ENCODE measurements at regions not wholly inside any gene's neighbourhood (a gene's known extent, or its start where the extent isn't known, plus 50 kb on each side); places are given as distances from the start of the nearest gene placed in this dataset.

DNA sequence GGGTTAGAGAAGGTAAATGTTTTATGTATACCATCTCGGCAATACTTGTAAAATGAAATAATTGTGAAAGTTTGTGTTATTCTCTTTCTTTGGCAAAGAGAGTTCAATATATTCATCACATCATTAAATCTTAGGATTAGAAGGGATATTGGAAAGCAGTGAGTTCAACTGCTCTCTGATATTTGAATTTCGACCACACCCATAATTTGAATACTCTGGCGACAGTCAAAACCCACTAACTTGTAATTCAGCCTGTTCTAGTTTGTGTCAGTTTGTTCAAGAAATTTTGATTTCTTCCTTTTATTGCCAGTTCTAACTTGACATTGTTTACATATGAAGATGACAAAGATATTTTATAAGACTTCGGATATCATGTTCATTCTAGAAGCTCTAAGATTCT, 1380.5 kb upstream of the CDH8 start:
- TF ChIP-seq, protein P1, sequence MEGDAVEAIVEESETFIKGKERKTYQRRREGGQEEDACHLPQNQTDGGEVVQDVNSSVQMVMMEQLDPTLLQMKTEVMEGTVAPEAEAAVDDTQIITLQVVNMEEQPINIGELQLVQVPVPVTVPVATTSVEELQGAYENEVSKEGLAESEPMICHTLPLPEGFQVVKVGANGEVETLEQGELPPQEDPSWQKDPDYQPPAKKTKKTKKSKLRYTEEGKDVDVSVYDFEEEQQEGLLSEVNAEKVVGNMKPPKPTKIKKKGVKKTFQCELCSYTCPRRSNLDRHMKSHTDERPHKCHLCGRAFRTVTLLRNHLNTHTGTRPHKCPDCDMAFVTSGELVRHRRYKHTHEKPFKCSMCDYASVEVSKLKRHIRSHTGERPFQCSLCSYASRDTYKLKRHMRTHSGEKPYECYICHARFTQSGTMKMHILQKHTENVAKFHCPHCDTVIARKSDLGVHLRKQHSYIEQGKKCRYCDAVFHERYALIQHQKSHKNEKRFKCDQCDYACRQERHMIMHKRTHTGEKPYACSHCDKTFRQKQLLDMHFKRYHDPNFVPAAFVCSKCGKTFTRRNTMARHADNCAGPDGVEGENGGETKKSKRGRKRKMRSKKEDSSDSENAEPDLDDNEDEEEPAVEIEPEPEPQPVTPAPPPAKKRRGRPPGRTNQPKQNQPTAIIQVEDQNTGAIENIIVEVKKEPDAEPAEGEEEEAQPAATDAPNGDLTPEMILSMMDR (IDR thresholded peaks at IDR 0.05; ENCODE audit: low read depth, low read length): no peak
- TF ChIP-seq, protein P2, sequence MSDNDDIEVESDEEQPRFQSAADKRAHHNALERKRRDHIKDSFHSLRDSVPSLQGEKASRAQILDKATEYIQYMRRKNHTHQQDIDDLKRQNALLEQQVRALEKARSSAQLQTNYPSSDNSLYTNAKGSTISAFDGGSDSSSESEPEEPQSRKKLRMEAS (IDR thresholded peaks at IDR 0.05; ENCODE audit: low read depth, low read length): no peak
